ENCODE measurements at regions not wholly inside any gene's neighbourhood (a gene's known extent, or its start where the extent isn't known, plus 50 kb on each side); places are given as distances from the start of the nearest gene placed in this dataset.

DNA sequence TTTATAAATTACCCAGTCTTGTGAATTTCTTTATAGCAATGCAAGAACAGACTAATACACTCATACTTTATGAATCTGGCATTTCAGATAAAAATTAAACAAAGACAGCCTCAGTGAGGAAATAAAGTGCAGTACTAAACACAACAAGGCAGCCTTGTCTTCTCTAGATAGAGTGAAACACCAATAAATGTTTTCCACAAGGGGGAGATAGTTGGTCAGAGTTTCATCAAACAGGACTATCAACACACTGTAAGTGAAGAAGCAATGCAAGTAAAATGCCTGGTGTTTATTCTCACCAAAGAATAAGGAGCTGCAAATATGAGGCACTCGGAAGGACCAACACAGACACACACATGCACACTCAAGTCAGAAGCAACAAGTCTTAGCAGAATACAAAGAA lies 62.8 kb downstream of the FAM9B start:
- TF ChIP-seq, protein P1, sequence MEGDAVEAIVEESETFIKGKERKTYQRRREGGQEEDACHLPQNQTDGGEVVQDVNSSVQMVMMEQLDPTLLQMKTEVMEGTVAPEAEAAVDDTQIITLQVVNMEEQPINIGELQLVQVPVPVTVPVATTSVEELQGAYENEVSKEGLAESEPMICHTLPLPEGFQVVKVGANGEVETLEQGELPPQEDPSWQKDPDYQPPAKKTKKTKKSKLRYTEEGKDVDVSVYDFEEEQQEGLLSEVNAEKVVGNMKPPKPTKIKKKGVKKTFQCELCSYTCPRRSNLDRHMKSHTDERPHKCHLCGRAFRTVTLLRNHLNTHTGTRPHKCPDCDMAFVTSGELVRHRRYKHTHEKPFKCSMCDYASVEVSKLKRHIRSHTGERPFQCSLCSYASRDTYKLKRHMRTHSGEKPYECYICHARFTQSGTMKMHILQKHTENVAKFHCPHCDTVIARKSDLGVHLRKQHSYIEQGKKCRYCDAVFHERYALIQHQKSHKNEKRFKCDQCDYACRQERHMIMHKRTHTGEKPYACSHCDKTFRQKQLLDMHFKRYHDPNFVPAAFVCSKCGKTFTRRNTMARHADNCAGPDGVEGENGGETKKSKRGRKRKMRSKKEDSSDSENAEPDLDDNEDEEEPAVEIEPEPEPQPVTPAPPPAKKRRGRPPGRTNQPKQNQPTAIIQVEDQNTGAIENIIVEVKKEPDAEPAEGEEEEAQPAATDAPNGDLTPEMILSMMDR (IDR thresholded peaks at IDR 0.05; ENCODE audit: insufficient read depth, missing control alignments), result peak; percentile 34
- no peak for DNase-seq (ENCODE audit: insufficient read length, low spot score)

DNA sequence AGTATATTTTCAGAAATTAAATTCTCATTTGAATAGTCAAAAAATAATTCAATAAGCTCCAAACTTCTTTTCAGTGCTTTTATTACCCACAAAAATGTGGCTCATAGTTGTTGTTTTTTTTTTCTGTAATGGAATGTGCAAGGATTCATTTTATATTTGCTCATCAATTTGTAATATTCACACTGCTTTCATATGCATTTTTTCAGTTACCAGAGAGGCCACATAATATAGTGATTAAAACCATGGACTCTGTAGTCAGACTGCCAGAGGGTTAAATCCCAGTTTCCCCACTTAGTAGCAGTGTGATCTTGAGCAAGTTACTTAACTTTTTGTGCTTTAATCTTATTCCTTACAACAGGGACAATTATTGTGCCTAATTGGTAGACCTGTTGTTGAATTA lies 64.5 kb downstream of the FAM9B start:
- TF ChIP-seq, protein P1 (IDR thresholded peaks at IDR 0.05; ENCODE audit: insufficient read depth, missing control alignments), result no peak
- FAIRE-seq (no peak), DNase-seq (ENCODE audit: insufficient read length, low spot score) (no peak)

More for the DNA sequence above, 62.8 kb downstream of the FAM9B start:
- no peak for FAIRE-seq

DNA sequence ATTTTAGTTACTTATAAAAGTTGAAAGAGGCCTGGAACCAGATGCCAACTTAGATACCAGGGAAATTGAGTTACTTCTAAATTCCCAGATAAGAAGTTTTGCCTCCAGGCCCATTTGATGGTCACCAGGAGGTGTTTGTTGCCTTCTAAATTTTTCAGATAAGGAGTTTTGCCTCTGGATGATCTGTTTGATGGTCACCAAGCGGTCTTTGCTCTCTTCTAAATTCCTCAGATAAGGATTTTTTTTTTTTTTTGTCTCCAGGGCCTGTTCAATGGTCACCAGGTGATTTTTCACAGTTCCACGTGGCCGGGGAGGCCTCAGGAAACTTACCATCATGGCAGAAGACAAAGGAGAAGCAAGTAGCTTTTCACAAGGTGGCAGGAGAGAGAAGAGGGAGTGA lies 66.5 kb downstream of the FAM9B start:
- TF ChIP-seq, protein P1 (IDR thresholded peaks at IDR 0.05; ENCODE audit: insufficient read depth, missing control alignments), result no peak
- no peak for FAIRE-seq
- no peak for DNase-seq (ENCODE audit: insufficient read length, low spot score)

DNA sequence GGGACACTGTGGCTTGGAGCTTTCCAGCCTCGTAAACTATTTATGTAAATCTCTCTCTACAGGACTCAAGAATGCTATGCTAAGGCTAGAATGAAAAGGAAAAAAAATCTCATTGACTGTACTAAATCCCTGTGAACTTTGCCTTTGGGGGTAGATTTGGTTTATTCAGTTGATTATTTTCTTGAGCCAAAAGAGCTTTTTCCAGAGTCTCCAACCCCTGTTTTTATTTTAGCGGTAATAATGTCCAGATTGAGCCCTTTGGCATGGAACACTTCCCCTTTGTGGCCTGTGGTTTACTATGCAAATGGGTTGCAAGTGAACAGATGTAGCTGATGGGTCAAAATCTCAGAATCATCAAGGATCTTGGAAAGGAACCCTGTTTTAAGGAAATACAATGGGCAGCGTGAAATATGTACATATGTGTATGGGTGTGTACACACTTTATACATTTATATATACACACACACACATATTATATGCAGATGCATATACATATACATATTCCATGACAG lies 72.9 kb downstream of the FAM9B start:
- no peak for FAIRE-seq
- TF ChIP-seq, protein P1 (IDR thresholded peaks at IDR 0.05; ENCODE audit: insufficient read depth, missing control alignments), result no peak
- no peak for DNase-seq (ENCODE audit: insufficient read length, low spot score)

DNA sequence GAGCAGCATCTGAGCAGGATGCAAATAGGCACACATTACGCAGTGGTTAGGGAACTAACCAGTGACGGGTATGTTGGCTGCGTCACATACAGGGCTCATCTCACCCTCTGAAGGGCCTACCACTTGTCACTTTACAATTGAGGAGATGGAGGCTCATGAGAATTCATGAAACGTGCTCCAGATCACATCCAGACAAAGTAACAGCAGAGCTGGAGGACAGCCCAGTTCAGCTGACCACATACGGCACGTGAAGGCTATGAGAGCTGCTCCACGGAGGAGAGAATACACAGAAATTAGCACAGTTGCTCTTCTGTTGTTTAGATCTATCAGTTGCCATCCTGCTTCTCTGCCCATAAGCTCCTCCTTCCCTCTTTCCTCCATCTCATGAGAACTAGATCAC lies 78.4 kb downstream of the FAM9B start:
- TF ChIP-seq, protein P1 (IDR thresholded peaks at IDR 0.05; ENCODE audit: insufficient read depth, missing control alignments), result no peak
- no peak for FAIRE-seq
- DNase-seq (ENCODE audit: insufficient read length, low spot score), result no peak

DNA sequence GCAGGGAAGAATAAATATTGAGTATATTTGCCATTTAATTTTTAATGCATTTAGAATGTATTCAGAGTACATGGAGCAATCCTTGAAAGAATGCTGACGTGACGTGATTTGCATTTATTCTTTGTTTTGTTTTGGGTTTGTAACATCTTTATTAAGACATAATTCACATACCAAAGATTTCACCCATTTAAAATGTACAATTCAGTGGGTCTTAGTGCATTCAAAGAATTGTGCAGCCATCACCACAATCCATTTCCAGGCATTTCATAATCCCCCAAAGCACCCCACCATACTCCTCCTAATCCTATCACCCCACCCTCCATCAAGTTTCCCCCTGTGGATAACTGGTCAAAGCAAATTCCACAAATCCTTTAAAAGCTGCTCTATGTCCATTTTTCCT lies 87.4 kb downstream of the FAM9B start:
- FAIRE-seq, result no peak
- no peak for DNase-seq (ENCODE audit: insufficient read length, low spot score)
- TF ChIP-seq, protein P1 (IDR thresholded peaks at IDR 0.05; ENCODE audit: insufficient read depth, missing control alignments), result no peak

DNA sequence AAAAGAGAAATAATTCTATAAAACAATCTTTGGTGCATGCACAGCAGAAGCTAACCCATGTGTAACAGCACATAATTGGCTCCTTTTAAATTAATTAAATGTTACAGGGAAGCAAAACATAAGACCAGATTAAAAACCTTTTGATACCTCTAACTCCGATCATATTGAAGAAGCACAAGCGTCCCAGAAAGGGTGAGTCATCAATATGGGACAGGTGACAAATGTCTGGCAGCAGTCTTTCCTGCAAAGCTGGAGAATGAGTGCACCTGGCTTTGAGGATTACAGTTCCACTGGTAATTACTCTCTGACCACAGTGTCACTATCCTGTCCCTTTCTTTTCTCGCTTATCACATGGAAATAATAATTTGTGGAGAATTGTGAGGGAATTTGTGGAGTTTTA lies 94.6 kb downstream of the FAM9B start:
- no peak for DNase-seq (ENCODE audit: insufficient read length, low spot score)
- FAIRE-seq, result no peak
- TF ChIP-seq, protein P1 (IDR thresholded peaks at IDR 0.05; ENCODE audit: insufficient read depth, missing control alignments), result no peak

Measured in D721Med (cell line).